Gastrocnemius medialis (tissue), 4 donors: ENCODE measurements at regions not wholly inside any gene's neighbourhood (a gene's known extent, or its start where the extent isn't known, plus 50 kb on each side); places are given as distances from the start of the nearest gene placed in this dataset.

ENCODE experiments used
- CTCF ChIP-seq, 5 experiments: fragments of 450-650 bp in 3 of 5; fragments of 200-600 bp in 2 of 5; sonication (generic) in 2 of 5; IDR thresholded peaks in 4 of 5; conservative IDR thresholded peaks in 1 of 5; 1 replicate in 4 of 5; 2 replicates in 1 of 5; pipeline ENCODE4 v1.5.1; 2016 to 2019; ENCODE audit warnings: antibody characterized with exemption in 5 of 5, mild to moderate bottlenecking in 3 of 5, moderate library complexity in 3 of 5
- POLR2A ChIP-seq, 2 donors: fragments of 450-650 bp; IDR thresholded peaks; one replicate each; pipeline ENCODE4 v1.6.1; 2017; ENCODE audit warnings: antibody characterized with exemption in 2 of 2, mild to moderate bottlenecking in 2 of 2, moderate library complexity in 2 of 2

- TF ChIP-seq POLR2A (IDR thresholded peaks at IDR 0.05) (no peak), CTCF (IDR thresholded peaks at IDR 0.05 in 4 of 5, conservative IDR thresholded peaks at IDR 0.05 in 1 of 5) (no peak)
Observed at GRCh38 chr5:145660897-145661640, 174.1 kb downstream of the PRELID2 start.
